Heart left ventricle (tissue), 13 donors: ENCODE measurements at regions not wholly inside any gene's neighbourhood (a gene's known extent, or its start where the extent isn't known, plus 50 kb on each side); places are given as distances from the start of the nearest gene placed in this dataset.

Experiments
- POLR2A ChIP-seq, 2 donors: fragments of 450-650 bp; IDR thresholded peaks; one replicate each; pipeline ENCODE4 v1.6.1; 2017; ENCODE audit warnings: antibody characterized with exemption in 2 of 2, mild to moderate bottlenecking in 2 of 2, moderate library complexity in 2 of 2
- TF ChIP-seq, protein P1 (sequence below), 12 donors: fragments of 200-600 bp; sonication (generic) in 4 of 12; IDR thresholded peaks; one replicate each; pipeline versions ENCODE4 v1.5.0 to v1.8.0; 2018 to 2022; ENCODE audit warnings: antibody characterized with exemption in 12 of 12, mild to moderate bottlenecking in 5 of 12
- donor health status: ischemic (EF 13 %, LVEDD 7.1; RV severe dilation, severe dysfunction).
- donor health status: DM: no; HTN: yes; CAD: no.
- donor health status: DM: no; HTN: no; CAD: no.
- donor health status: ischemic (EF 25% LVEDD 6.9; RV normal size, moderate dysfunction).
- donor health status: ischemic (EF 25% LVEDD 5.7; RV mildly dilated, moderate dysfunction).
- donor health status: ischemic (EF 35%, LVEDD 5.7; RV mildly dilated, moderate dysfunction).
- donor health status: nonischemic (EF 11% LVEDD 7.7; RV severe dilation, severe dysfunction).
- donor health status: DM: yes; HTN: yes; CAD: no.
- donor health status: PGD.
- donor health status: ischemic (EF 29% LVEDD 5.4; RV normal size, mild dysfunction).
- donor health status: nonischemic (EF 23%, LVEDD 6.1; RV moderate dilation, normal function).

GRCh38 chr10:42995537-42995936, 81.3 kb upstream of the RET start:
- TF ChIP-seq POLR2A (IDR thresholded peaks at IDR 0.05): no peak
- TF ChIP-seq, protein P1, sequence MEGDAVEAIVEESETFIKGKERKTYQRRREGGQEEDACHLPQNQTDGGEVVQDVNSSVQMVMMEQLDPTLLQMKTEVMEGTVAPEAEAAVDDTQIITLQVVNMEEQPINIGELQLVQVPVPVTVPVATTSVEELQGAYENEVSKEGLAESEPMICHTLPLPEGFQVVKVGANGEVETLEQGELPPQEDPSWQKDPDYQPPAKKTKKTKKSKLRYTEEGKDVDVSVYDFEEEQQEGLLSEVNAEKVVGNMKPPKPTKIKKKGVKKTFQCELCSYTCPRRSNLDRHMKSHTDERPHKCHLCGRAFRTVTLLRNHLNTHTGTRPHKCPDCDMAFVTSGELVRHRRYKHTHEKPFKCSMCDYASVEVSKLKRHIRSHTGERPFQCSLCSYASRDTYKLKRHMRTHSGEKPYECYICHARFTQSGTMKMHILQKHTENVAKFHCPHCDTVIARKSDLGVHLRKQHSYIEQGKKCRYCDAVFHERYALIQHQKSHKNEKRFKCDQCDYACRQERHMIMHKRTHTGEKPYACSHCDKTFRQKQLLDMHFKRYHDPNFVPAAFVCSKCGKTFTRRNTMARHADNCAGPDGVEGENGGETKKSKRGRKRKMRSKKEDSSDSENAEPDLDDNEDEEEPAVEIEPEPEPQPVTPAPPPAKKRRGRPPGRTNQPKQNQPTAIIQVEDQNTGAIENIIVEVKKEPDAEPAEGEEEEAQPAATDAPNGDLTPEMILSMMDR (IDR thresholded peaks at IDR 0.05): no peak
